ENCODE measurements at regions not wholly inside any gene's neighbourhood (a gene's known extent, or its start where the extent isn't known, plus 50 kb on each side); places are given as distances from the start of the nearest gene placed in this dataset.

GRCh38 chr13:106373304-106373988 is 162.0 kb downstream of the EFNB2 start:
- H3K4me1 Mint-ChIP-seq: peaks cover 11% of the 10 kb centered on the region
- peak; percentile 69 for ATAC-seq
- no peaks in the 10 kb centered on the region for H3K9me3 Mint-ChIP-seq
- no peaks in the 10 kb centered on the region for H3K27me3 Mint-ChIP-seq
- H3K4me3 Mint-ChIP-seq: no peak overlapping the region
- no peaks in the 10 kb centered on the region for H3K36me3 Mint-ChIP-seq
- H3K27ac Mint-ChIP-seq: no peak overlapping the region

GRCh38 chr13:106372199-106373155 is 163.0 kb downstream of the EFNB2 start:
- Mint-ChIP-seq H3K27ac (no peak overlapping the region), H3K4me3 (no peak overlapping the region), H3K36me3 (no peaks in the 10 kb centered on the region), H3K4me1 (peaks cover 11% of the 10 kb centered on the region), H3K9me3 (no peaks in the 10 kb centered on the region), H3K27me3 (no peaks in the 10 kb centered on the region)
- ATAC-seq: no peak

- Mint-ChIP-seq H3K4me1 (peaks cover 11% of the 10 kb centered on the region), H3K9me3 (no peaks in the 10 kb centered on the region), H3K4me3 (no peak overlapping the region), H3K27me3 (no peaks in the 10 kb centered on the region), H3K36me3 (no peaks in the 10 kb centered on the region), H3K27ac (no peak overlapping the region)
- ATAC-seq: no peak
Measured at GRCh38 chr13:106371024-106371423, 164.4 kb downstream of the EFNB2 start.

GRCh38 chr13:106369858-106370257 is 165.6 kb downstream of the EFNB2 start:
- Mint-ChIP-seq H3K9me3 (no peaks in the 10 kb centered on the region), H3K4me3 (no peak overlapping the region), H3K27ac (no peak overlapping the region), H3K27me3 (no peaks in the 10 kb centered on the region), H3K4me1 (peaks cover 11% of the 10 kb centered on the region), H3K36me3 (no peaks in the 10 kb centered on the region)
- ATAC-seq: no peak

- H3K27me3 Mint-ChIP-seq: no peaks in the 10 kb centered on the region
- H3K4me1 Mint-ChIP-seq: peaks cover 11% of the 10 kb centered on the region
- no peak overlapping the region for H3K4me3 Mint-ChIP-seq
- no peaks in the 10 kb centered on the region for H3K36me3 Mint-ChIP-seq
- no peaks in the 10 kb centered on the region for H3K9me3 Mint-ChIP-seq
- H3K27ac Mint-ChIP-seq: no peak overlapping the region
- ATAC-seq: no peak
Measured at GRCh38 chr13:106369091-106369490, 166.4 kb downstream of the EFNB2 start.

GRCh38 chr13:106367361-106367971 is 168.0 kb downstream of the EFNB2 start:
- Mint-ChIP-seq H3K9me3 (no peaks in the 10 kb centered on the region), H3K4me3 (no peak overlapping the region), H3K27me3 (no peaks in the 10 kb centered on the region), H3K27ac (no peak overlapping the region), H3K36me3 (no peaks in the 10 kb centered on the region), H3K4me1 (no peaks in the 10 kb centered on the region)
- ATAC-seq: no peak

GRCh38 chr13:106362707-106363106 is 172.8 kb downstream of the EFNB2 start:
- Mint-ChIP-seq H3K27ac (no peak overlapping the region), H3K36me3 (no peaks in the 10 kb centered on the region), H3K9me3 (peaks cover 2% of the 10 kb centered on the region), H3K27me3 (no peaks in the 10 kb centered on the region), H3K4me1 (no peaks in the 10 kb centered on the region), H3K4me3 (no peak overlapping the region)
- no peak for ATAC-seq

GRCh38 chr13:106361621-106362020 is 173.8 kb downstream of the EFNB2 start:
- no peak overlapping the region for H3K27ac Mint-ChIP-seq
- peaks cover 2% of the 10 kb centered on the region for H3K9me3 Mint-ChIP-seq
- no peak overlapping the region for H3K4me3 Mint-ChIP-seq
- no peaks in the 10 kb centered on the region for H3K36me3 Mint-ChIP-seq
- no peaks in the 10 kb centered on the region for H3K27me3 Mint-ChIP-seq
- ATAC-seq: no peak
- H3K4me1 Mint-ChIP-seq: no peaks in the 10 kb centered on the region

- no peaks in the 10 kb centered on the region for H3K4me1 Mint-ChIP-seq
- H3K27ac Mint-ChIP-seq: no peak overlapping the region
- ATAC-seq: no peak
- H3K9me3 Mint-ChIP-seq: peaks cover 2% of the 10 kb centered on the region
- no peaks in the 10 kb centered on the region for H3K36me3 Mint-ChIP-seq
- H3K4me3 Mint-ChIP-seq: no peak overlapping the region
- no peaks in the 10 kb centered on the region for H3K27me3 Mint-ChIP-seq
Measured at GRCh38 chr13:106357198-106357597, 178.3 kb downstream of the EFNB2 start.

- H3K9me3 Mint-ChIP-seq: peaks cover 2% of the 10 kb centered on the region
- no peak overlapping the region for H3K4me3 Mint-ChIP-seq
- H3K27me3 Mint-ChIP-seq: peaks cover 5% of the 10 kb centered on the region
- no peaks in the 10 kb centered on the region for H3K4me1 Mint-ChIP-seq
- ATAC-seq: no peak
- no peak overlapping the region for H3K27ac Mint-ChIP-seq
- H3K36me3 Mint-ChIP-seq: no peaks in the 10 kb centered on the region
Measured at GRCh38 chr13:106355866-106356265, 179.6 kb downstream of the EFNB2 start.

GRCh38 chr13:106354961-106355360 is 180.5 kb downstream of the EFNB2 start:
- H3K9me3 Mint-ChIP-seq: no peaks in the 10 kb centered on the region
- no peaks in the 10 kb centered on the region for H3K36me3 Mint-ChIP-seq
- no peaks in the 10 kb centered on the region for H3K4me1 Mint-ChIP-seq
- ATAC-seq: no peak
- peaks cover 9% of the 10 kb centered on the region for H3K27me3 Mint-ChIP-seq
- H3K4me3 Mint-ChIP-seq: no peak overlapping the region
- H3K27ac Mint-ChIP-seq: no peak overlapping the region

- Mint-ChIP-seq H3K27ac (no peak overlapping the region), H3K36me3 (no peaks in the 10 kb centered on the region), H3K27me3 (peaks cover 9% of the 10 kb centered on the region), H3K9me3 (no peaks in the 10 kb centered on the region), H3K4me3 (no peak overlapping the region), H3K4me1 (no peaks in the 10 kb centered on the region)
- no peak for ATAC-seq
Measured at GRCh38 chr13:106352850-106353249, 182.6 kb downstream of the EFNB2 start.

GRCh38 chr13:106351251-106351650 is 184.2 kb downstream of the EFNB2 start:
- ATAC-seq: no peak
- no peaks in the 10 kb centered on the region for H3K9me3 Mint-ChIP-seq
- no peaks in the 10 kb centered on the region for H3K36me3 Mint-ChIP-seq
- H3K4me3 Mint-ChIP-seq: no peak overlapping the region
- H3K4me1 Mint-ChIP-seq: no peaks in the 10 kb centered on the region
- no peak overlapping the region for H3K27ac Mint-ChIP-seq
- H3K27me3 Mint-ChIP-seq: peaks cover 9% of the 10 kb centered on the region

GRCh38 chr13:106350208-106350607 is 185.3 kb downstream of the EFNB2 start:
- H3K4me3 Mint-ChIP-seq: no peak overlapping the region
- no peaks in the 10 kb centered on the region for H3K4me1 Mint-ChIP-seq
- H3K27me3 Mint-ChIP-seq: peaks cover 9% of the 10 kb centered on the region
- H3K27ac Mint-ChIP-seq: no peak overlapping the region
- H3K9me3 Mint-ChIP-seq: no peaks in the 10 kb centered on the region
- H3K36me3 Mint-ChIP-seq: no peaks in the 10 kb centered on the region
- no peak for ATAC-seq

GRCh38 chr13:106349080-106349931 is 186.2 kb downstream of the EFNB2 start:
- no peak overlapping the region for H3K27ac Mint-ChIP-seq
- no peaks in the 10 kb centered on the region for H3K9me3 Mint-ChIP-seq
- no peak for ATAC-seq
- H3K4me1 Mint-ChIP-seq: no peaks in the 10 kb centered on the region
- no peaks in the 10 kb centered on the region for H3K36me3 Mint-ChIP-seq
- H3K27me3 Mint-ChIP-seq: peaks cover 9% of the 10 kb centered on the region
- H3K4me3 Mint-ChIP-seq: no peak overlapping the region
